ENCODE measurements at regions not wholly inside any gene's neighbourhood (a gene's known extent, or its start where the extent isn't known, plus 50 kb on each side); places are given as distances from the start of the nearest gene placed in this dataset.

DNA sequence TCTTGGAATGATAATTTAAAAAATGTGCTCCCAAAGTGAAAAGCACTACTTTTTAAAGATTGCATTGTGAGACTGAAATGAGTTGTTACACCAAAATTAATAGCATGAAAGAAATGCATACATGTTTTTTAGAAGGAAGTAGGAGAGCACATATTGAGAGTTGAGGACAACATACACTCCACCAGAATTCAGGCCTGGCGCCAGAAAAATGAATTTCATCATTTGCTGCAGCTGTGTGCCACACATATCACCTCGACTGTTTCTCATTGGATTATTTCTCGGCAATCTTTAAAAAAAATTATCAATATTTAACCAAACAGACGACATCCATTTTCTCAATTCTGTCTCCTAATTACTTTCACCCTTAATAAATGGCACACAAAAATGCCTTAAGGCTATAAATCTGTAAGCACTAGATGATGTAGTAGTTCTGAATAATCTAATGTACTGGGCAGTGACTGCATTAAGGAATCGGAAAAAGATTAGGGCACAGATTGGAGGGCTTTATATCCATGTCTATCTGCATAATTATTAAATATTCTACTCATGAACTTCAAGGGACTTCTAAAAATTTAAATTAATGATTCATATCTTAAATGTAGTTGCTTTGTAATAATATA lies 590.4 kb downstream of the NXPH1 start:
- no peak for DNase-seq
- H3K9me3 ChIP-seq, result no peaks in the 10 kb centered on the region
- intact Hi-C loops (cut with DNase I), result no loop called here
- no peak for TF ChIP-seq CTCF (IDR thresholded peaks at IDR 0.05)
- no peak for TF ChIP-seq POLR2A (IDR thresholded peaks at IDR 0.05)
- no peaks in the 10 kb centered on the region for H3K27me3 ChIP-seq
- H3K4me3 ChIP-seq, result no peak overlapping the region
- H3K36me3 ChIP-seq (replicated peaks in 1 of 2; ENCODE audit: insufficient read depth in 1 of 2, low read depth in 2 of 2), result no peaks in the 10 kb centered on the region
- 44 to 55% methylated on average over 5 of the region's 5 CpGs for WGBS, 2 donors
- no peak for ATAC-seq
- no peaks in the 10 kb centered on the region for H3K4me1 ChIP-seq
- H3K27ac ChIP-seq, result no peak overlapping the region

DNA sequence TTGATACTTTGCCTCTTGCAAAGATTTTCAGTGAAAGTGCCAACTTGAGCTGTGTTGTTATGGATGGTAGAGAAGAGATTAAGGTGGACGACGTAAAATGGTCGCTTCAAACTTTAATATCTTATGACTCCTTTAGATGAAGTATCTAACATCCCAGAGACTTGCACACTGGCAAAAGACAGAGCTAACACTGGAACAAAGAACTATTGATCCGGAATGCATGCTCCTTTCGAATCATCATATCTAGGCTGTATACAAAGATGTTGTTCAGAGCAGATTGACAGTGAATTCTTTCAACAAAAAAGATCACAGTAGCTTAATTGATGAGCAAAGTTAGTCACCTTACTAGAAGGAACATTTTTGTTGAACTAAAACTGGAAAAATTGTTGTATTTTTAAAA lies 592.7 kb downstream of the NXPH1 start:
- H3K4me3 ChIP-seq, result no peak overlapping the region
- no peaks in the 10 kb centered on the region for H3K36me3 ChIP-seq (replicated peaks in 1 of 2; ENCODE audit: insufficient read depth in 1 of 2, low read depth in 2 of 2)
- H3K27ac ChIP-seq, result no peak overlapping the region
- no peaks in the 10 kb centered on the region for H3K4me1 ChIP-seq
- intact Hi-C loops (cut with DNase I), result no loop called here
- no peaks in the 10 kb centered on the region for H3K9me3 ChIP-seq
- 72% methylated on average over 5 of the region's 5 CpGs for whole genome bisulfite sequencing, 2 donors
- H3K27me3 ChIP-seq, result no peaks in the 10 kb centered on the region
- DNase-seq (no peak), ATAC-seq (no peak)
- TF ChIP-seq CTCF (IDR thresholded peaks at IDR 0.05), result no peak
- no peak for TF ChIP-seq POLR2A (IDR thresholded peaks at IDR 0.05)

- DNase-seq, result no peak
- TF ChIP-seq CTCF (IDR thresholded peaks at IDR 0.05), result no peak
- no peak for TF ChIP-seq POLR2A (IDR thresholded peaks at IDR 0.05)
- H3K27me3 ChIP-seq, result no peaks in the 10 kb centered on the region
- no peak overlapping the region for H3K4me3 ChIP-seq
- H3K27ac ChIP-seq, result no peak overlapping the region
- intact Hi-C loops (cut with DNase I), result no loop called here
- H3K4me1 ChIP-seq, result no peaks in the 10 kb centered on the region
- ATAC-seq, result no peak
- WGBS, 2 donors, result 56 to 67% methylated on average over 4 of the region's 4 CpGs
- H3K36me3 ChIP-seq (replicated peaks in 1 of 2; ENCODE audit: insufficient read depth in 1 of 2, low read depth in 2 of 2), result no peaks in the 10 kb centered on the region
- no peaks in the 10 kb centered on the region for H3K9me3 ChIP-seq
Measured at GRCh38 chr7:9028012-9028411, 594.6 kb downstream of the NXPH1 start.

- no peak for ATAC-seq
- TF ChIP-seq CTCF (IDR thresholded peaks at IDR 0.05), result no peak
- TF ChIP-seq POLR2A (IDR thresholded peaks at IDR 0.05), result no peak
Measured at GRCh38 chr7:9029681-9030530, 596.5 kb downstream of the NXPH1 start.

More at GRCh38 chr7:9029681-9030530, 596.5 kb downstream of the NXPH1 start:
- Histone ChIP-seq H3K36me3 (replicated peaks in 1 of 2; ENCODE audit: insufficient read depth in 1 of 2, low read depth in 2 of 2) (no peaks in the 10 kb centered on the region), H3K4me1 (no peaks in the 10 kb centered on the region), H3K4me3 (no peak overlapping the region), H3K9me3 (no peaks in the 10 kb centered on the region), H3K27ac (no peak overlapping the region), H3K27me3 (no peaks in the 10 kb centered on the region)
- no peak for DNase-seq
- 65 to 71% methylated on average over 9 of the region's 9 CpGs for WGBS, 2 donors
- intact Hi-C loops (cut with DNase I), result no loop called here
